SU-DHL-6 (cell line): ENCODE measurements at regions not wholly inside any gene's neighbourhood (a gene's known extent, or its start where the extent isn't known, plus 50 kb on each side); places are given as distances from the start of the nearest gene placed in this dataset.

Experiments
- CTCF ChIP-seq: fragments of 200-600 bp; sonication (generic); IDR thresholded peaks from one replicate; pipeline ENCODE4 v1.5.1; 2017; ENCODE audit warnings: antibody characterized with exemption, mild to moderate bottlenecking, low read length, moderate library complexity; ENCODE audit not compliant: insufficient read depth, poor library complexity, severe bottlenecking
- EZH2phosphoT487 ChIP-seq: fragments of 200-600 bp; sonication (generic), shearing (Covaris generic); conservative IDR thresholded peaks from 2 replicates; pipeline ENCODE4 v1.6.1; 2018; ENCODE audit warnings: mild to moderate bottlenecking, antibody characterized with exemption, low read length, moderate library complexity, mixed read lengths

- no peak for TF ChIP-seq CTCF
- no peak for TF ChIP-seq EZH2phosphoT487
Observed at GRCh38 chr2:235106874-235107639, 155.2 kb downstream of the SH3BP4 start.
